ENCODE measurements at regions not wholly inside any gene's neighbourhood (a gene's known extent, or its start where the extent isn't known, plus 50 kb on each side); places are given as distances from the start of the nearest gene placed in this dataset.

GRCh38 chr7:113321201-113321600 is 202.8 kb upstream of the SMIM30 start:
- DNase-seq (ENCODE audit: low spot score) = no peak
- no peak overlapping the region for H3K4me3 ChIP-seq
- no peaks in the 10 kb centered on the region for H3K27me3 ChIP-seq
- no peaks in the 10 kb centered on the region for H3K36me3 ChIP-seq
- no peak for TF ChIP-seq CTCF (IDR thresholded peaks at IDR 0.05)
- no peaks in the 10 kb centered on the region for H3K4me1 ChIP-seq
- H3K9me3 ChIP-seq = no peaks in the 10 kb centered on the region
- no peak overlapping the region for H3K27ac ChIP-seq

- H3K27ac ChIP-seq = no peak overlapping the region
- TF ChIP-seq CTCF (IDR thresholded peaks at IDR 0.05) = no peak
- H3K27me3 ChIP-seq = no peaks in the 10 kb centered on the region
- H3K36me3 ChIP-seq = no peaks in the 10 kb centered on the region
- no peaks in the 10 kb centered on the region for H3K9me3 ChIP-seq
- no peak overlapping the region for H3K4me3 ChIP-seq
- H3K4me1 ChIP-seq = no peaks in the 10 kb centered on the region
- no peak for DNase-seq (ENCODE audit: low spot score)
These were observed 202.1 kb upstream of the SMIM30 start for GRCh38 chr7:113320419-113320818.

GRCh38 chr7:113314594-113314993 is 196.2 kb upstream of the SMIM30 start:
- Histone ChIP-seq H3K27ac (no peak overlapping the region), H3K9me3 (no peaks in the 10 kb centered on the region), H3K27me3 (no peaks in the 10 kb centered on the region), H3K36me3 (no peaks in the 10 kb centered on the region), H3K4me3 (no peak overlapping the region), H3K4me1 (no peaks in the 10 kb centered on the region)
- TF ChIP-seq CTCF (IDR thresholded peaks at IDR 0.05) = no peak
- no peak for DNase-seq (ENCODE audit: low spot score)

- no peak for TF ChIP-seq CTCF (IDR thresholded peaks at IDR 0.05)
- Histone ChIP-seq H3K9me3 (no peaks in the 10 kb centered on the region), H3K4me1 (no peaks in the 10 kb centered on the region), H3K36me3 (no peaks in the 10 kb centered on the region), H3K27ac (no peak overlapping the region), H3K27me3 (no peaks in the 10 kb centered on the region), H3K4me3 (no peak overlapping the region)
- DNase-seq (ENCODE audit: low spot score) = no peak
These were observed 190.0 kb upstream of the SMIM30 start for GRCh38 chr7:113308399-113308798.

- H3K27me3 ChIP-seq = no peaks in the 10 kb centered on the region
- no peak for DNase-seq (ENCODE audit: low spot score)
- no peaks in the 10 kb centered on the region for H3K4me1 ChIP-seq
- TF ChIP-seq CTCF (IDR thresholded peaks at IDR 0.05) = no peak
- no peak overlapping the region for H3K4me3 ChIP-seq
- H3K36me3 ChIP-seq = no peaks in the 10 kb centered on the region
- no peaks in the 10 kb centered on the region for H3K9me3 ChIP-seq
- no peak overlapping the region for H3K27ac ChIP-seq
These were observed 188.8 kb upstream of the SMIM30 start for GRCh38 chr7:113307147-113307546.

GRCh38 chr7:113306302-113306701 is 187.9 kb upstream of the SMIM30 start:
- DNase-seq (ENCODE audit: low spot score) = no peak
- H3K4me1 ChIP-seq = no peaks in the 10 kb centered on the region
- TF ChIP-seq CTCF (IDR thresholded peaks at IDR 0.05) = no peak
- H3K27ac ChIP-seq = no peak overlapping the region
- no peaks in the 10 kb centered on the region for H3K27me3 ChIP-seq
- H3K4me3 ChIP-seq = no peak overlapping the region
- H3K36me3 ChIP-seq = no peaks in the 10 kb centered on the region
- no peaks in the 10 kb centered on the region for H3K9me3 ChIP-seq

All from right atrium auricular region (tissue), 2 donors.